GM21423 (cell line): ENCODE measurements at regions not wholly inside any gene's neighbourhood (a gene's known extent, or its start where the extent isn't known, plus 50 kb on each side); places are given as distances from the start of the nearest gene placed in this dataset.
"Not testable (repeated sequence)": the region's sequence is repeated elsewhere in the genome, so short reads cannot be mapped to it uniquely, and the experiment has no call there.

Source experiments
- ATAC-seq: cut with Tn5 transposase; IDR thresholded peaks from one replicate; pipeline ENCODE4 v1.9.1; 2021; ENCODE audit warnings: mild to moderate bottlenecking, moderate library complexity; ENCODE audit not compliant: unreplicated experiment

DNA sequence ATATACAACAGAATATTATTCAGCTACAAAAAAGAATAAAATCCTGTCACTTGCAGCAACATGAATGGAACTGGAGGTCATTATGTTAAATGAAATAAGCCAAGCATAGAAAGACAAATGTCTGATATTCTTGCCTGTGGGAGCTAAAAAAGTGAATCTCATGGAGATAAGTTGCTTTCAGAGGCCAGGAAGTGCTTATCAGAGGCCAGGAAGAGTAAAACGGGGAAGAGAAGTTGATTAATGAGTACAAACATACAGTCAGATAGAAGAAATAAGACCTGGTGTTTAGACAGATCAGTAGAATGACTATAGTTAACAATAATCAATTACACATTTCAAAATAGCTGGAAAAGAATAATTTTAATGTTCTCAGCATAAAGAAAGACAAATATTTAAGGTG lies 54.4 kb upstream of the CPHXL start:
- no peak for ATAC-seq

DNA sequence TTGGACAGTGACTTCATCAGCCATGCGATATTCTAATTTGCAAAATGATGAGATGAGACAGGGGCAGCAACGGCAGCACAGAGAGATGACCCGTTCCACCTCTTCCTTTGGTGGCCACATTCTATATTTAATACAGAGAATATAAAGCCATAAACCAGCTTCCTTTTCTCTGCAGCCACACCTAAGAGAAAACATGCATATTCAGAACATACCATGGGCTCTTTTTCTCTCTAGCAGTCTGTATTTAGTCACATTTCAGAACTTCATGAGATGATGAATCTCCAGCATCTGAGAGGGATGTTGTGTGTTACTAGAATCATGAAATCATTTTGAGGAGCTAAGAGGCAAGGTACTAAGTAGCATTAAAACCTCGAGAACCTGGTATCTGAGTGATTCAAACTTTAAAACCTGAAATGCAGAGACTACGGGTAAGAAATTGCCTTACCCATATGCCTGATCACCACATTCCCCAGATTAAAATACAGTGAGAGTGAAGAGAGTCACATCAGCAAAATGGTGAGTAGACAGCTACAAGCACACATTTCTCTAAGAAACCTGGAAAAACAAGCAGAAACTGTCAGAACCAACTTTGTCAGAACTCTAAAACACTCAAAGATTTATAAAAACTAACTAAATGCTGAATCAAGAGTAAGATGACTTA lies 55.5 kb upstream of the CPHXL start:
- no peak for ATAC-seq

DNA sequence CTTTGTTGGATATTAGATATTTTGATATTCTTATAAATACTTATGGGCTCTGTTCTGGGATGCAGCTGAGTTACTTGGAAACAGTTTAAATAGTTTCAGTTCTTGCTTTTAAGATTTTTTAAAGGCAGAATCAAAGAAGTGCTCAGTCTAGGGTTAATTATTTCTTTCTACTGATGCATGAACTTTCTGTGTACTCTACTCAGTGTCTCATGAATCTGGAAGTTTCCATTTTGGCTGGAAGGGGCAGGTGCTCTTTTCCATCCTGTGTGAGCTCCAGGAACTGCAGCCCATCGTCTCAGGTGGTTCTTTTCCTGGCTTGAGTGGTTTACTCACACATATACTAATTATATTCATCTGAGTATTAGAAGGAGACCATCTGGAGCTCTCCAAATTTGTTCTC lies 61.1 kb upstream of the CPHXL start:
- ATAC-seq = peak; percentile 59

DNA sequence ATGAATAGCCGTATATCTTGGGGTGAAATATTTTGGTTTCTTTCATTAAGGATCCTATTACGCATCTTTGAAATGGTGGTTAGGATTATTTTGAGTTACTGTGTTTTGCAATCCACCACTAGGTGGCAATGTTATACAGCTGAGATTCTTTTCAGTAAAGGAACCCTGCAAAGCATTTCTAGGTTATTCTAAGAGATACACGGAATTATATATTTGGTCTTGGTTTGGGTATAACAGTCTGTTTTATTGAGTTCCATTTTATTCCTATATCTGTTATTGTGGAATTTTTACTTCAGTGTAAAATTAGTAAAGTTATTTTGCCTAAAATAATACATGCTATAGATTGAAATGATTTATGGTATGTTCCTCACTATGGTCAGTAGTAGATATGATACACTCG lies 62.9 kb upstream of the CPHXL start:
- peak; percentile 58 for ATAC-seq

DNA sequence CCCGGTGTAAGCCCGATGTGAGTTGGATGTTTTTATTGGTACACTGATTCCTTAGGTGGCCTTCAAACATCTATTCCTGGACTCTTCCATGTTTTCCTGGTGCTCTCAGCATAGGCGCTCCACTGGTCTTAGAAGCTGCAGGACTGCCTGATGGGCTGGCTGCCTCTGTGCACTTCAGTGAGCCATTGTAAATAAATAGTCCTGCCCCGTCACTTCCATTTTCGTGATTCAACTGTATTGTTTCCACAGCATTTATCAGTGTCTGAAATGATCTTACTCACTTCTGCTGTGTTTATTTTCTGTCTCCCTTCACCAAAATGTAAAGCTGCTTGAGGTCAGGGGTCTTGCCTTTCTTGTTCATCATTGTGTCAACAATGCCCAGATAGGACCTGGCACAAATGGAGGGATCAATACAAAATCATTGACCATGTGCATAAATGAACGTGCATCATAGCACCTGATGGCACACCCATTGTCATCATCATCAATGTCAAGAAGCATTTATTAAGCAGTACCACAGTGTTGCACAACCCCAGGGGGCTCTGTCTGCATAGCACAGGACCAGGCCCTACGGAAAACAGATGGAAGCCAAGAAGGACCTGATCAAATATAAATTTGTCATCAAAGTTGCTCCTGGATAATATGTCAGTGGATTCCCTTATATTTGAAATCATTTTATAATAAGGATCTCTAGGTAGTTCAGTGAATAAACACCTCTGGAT lies 66.6 kb upstream of the CPHXL start:
- no peak for ATAC-seq

DNA sequence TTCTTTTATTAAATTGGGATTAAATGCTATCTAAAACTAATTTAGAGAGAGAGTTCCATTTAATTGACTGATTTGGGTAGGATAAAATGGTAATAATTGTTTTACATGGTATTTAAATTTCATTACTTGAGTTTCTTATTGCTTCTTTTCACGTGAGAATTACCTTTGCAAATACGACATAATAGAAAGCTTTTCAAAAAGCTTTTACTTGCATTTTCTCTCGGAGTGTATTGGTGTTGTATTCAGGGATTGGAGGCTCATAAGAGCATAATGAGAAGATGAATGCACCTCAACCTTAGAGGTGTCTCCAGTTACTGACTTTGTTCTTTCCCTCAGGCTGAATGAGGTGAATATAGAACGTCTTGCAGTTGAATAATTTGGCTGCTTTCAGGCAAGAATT lies 67.4 kb upstream of the CPHXL start:
- ATAC-seq = no peak

DNA sequence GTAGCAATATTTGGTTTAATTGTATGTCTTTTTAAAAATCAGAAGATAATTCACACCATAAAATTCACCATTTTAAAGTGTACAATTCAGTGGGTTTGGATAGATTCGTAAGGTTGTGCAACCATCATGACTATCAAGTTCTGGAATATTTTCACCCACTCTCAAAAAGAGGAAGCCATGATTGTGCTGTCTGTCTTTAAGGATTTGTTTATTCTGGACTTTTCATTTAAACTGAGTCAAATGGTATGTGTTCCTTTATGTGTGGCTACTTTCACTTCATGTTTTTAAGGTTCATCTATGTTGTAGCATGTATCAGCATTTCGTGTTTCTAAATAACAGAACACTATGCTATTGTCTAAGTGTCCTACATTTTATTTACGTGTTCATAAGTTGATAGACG lies 68.1 kb upstream of the CPHXL start:
- ATAC-seq = no peak

DNA sequence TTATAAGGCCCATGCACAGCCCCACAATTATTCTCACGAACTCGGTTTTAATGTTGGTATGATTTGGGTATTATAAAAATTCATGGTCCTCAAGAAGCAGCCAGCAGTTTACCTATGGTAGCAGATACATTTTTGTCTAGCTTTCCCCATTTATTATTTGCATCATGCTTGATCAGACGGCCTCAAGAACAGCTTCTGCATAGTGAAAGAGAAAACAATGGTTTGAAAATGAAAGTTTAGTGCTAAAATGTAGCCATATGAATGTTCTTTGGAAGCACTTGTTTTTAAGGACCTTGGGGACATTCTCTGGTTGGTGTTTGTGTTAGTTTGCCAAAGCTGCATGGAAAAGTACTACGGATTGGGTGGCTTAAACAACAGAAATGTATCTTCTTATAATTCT lies 72.4 kb upstream of the CPHXL start:
- no peak for ATAC-seq

DNA sequence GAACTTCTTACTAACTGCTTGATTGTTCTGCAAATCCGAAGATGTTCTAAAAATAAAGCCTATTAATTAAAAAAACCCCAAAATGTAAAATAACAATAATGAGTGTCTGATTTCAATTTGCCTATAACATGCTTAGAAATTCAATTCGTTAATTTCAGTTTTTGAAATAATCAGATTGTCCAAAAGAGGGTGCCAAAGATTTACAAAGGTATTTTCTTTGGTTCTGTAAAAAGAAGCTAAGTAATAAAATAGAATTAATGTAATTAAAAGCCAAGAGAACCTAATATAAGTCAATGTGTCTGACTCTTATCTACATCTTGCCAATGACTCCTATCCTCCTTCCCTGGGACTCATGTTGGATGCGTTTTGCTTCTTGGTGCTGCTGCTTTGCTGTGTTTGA lies 75.0 kb upstream of the CPHXL start:
- no peak for ATAC-seq

DNA sequence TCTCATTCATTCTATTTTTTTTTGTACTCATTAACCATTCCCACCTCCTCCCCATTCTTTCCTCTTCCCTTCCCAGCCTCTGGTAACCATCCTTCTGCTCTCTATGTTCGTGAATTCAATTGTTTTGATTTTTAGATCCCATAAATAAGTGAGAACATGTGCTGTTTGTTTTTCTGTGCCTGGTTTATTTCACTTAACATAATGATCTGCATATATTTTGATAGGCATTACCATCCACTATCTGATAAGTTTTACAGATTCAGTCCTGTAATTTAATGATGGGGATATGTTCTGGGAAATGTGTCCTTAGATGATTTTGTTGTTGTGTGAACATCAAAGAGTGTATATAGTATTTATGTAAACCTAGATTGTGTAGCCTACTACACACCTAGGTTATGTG lies 77.5 kb upstream of the CPHXL start:
- ATAC-seq = no peak

DNA sequence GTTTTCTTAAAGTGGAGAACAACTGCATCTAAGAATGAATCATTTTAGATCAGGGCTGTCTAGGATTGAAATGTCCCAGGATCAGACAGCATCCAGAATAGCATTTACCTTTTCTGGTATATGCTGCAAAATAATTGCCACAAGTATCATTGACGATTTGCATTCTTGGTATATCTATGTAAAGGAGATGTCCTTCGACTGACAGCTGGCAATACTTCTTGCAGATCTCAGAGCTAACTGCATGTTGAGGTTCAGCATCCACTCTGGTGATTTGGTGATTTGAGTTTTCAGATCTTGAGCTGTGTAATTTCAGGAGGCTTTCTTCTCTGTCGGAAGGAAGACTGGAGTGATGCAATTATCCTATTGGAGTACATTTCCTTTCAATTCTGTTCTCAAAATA lies 78.1 kb upstream of the CPHXL start:
- ATAC-seq = no peak

DNA sequence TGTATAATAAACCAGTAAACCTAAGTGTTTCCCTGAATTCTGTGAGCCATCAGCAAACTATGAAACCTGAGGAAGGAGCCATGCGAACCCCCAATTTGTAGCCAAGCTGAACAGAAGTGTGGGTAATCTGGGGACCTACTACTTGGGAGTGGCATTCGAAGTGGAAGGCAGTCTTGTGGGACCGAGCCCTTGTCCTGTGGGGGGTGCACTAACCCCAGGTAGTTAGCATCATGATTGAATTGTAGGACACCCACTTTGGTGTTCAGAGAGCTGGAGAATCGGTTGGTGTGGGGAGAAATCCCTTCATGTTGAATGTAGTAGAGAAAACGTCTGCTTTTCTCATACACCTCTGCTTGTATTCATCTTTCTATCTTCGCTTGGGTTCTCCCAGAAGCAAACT lies 79.7 kb upstream of the CPHXL start:
- no peak for ATAC-seq

DNA sequence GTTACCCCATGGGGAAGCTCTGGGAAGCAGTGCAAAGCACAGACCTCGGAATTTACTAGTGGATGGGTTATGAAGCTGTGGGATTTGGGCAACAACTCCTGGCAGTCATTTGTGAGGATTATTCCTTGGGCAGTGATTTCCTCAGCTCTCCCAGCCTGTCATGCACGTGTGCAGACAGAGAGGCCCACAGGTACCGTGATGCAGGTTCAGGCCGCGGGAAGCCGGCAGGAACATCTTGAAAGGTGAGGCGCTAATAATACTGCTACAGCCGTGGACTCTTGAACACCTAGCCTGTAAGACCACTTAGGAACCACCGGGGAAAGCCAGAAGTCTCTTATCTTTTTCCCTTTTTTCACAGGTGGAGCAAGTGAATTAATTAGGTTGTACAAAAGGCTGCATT lies 80.2 kb upstream of the CPHXL start:
- no peak for ATAC-seq

DNA sequence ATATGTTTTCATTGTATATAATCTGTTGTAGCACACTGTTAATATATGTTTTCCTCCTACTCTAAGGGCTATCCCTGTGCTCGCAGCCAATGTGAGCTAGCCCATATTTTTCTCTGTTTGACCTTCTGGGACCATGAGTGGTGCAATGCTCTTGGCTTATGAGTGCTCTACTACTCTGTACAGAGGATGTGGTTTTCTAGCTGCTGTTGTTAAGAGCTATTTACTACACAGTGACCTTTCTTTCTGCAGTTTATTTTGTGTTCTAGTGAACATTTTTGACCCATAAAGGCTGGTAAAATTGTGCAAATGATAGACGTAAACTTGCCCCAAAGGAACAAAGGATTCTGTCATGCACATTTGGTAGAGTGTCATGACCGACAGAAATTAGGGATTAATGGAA lies 84.1 kb upstream of the CPHXL start:
- ATAC-seq = no peak

DNA sequence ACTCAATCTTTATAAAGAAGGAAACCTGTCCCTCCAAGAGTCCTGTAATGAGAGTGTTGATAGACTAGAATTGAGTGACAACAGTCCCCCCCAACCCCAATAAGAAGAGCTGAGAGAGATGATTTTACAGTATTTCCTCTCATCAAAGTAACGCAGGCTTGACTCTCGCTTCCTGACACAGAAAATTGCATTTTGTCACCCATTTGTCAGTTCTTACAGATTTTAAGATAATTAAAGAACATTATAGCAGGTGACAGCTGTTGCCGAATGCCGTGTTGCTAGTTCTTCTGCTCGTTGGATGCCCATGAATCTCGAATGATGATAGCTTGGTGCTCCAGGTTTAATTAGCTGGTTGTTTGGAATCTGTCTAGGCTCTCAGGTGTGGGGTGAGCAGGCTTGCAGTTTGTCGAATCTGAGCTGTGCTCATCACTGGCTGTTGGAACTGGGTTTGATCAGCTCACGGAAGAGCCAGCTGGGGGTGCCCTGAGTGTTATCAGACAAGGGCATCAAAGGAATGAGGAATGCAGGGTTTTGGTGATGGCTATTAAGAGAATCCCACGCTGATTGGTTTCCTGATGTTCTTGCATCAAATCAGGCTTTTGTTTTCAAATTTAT lies 84.8 kb upstream of the CPHXL start:
- ATAC-seq = no peak

DNA sequence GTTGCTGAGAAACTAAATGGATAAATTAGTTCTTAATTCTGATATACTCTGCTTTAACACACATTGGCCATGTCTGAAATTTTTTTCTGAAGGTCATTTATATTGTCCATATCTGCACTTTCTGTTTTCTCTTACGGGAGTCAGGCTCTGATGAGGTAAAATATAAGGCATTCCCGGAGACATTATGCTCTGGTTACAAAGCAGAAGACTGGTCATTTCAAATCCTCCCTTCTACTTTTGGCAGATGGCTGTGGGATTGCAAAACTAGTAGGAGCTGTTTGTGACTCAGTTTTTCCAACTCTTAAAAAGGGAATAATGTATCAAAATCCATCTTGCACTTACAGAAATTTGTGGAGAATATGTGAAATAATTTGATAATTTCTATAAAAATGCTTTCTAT lies 92.2 kb upstream of the CPHXL start:
- no peak for ATAC-seq

DNA sequence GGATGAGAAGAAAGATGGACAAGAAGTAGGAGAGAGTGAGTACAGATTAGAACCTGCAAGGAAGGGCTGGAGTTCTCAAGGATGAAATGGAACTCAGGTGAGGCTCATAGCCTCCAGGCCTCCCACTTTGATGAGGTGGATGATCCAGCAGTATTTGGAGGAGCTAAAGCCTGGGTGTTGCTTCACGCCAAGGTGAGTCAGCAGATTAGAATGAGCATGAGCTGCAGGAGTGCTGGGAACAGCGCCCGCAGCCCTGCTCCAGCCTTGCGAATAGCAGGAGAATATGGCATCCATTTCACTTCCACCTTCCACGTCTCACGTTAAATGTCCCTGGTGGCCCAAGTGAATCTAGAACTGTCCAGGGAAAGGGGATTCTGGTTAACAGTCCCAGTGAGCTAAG lies 94.4 kb upstream of the CPHXL start:
- no peak for ATAC-seq

DNA sequence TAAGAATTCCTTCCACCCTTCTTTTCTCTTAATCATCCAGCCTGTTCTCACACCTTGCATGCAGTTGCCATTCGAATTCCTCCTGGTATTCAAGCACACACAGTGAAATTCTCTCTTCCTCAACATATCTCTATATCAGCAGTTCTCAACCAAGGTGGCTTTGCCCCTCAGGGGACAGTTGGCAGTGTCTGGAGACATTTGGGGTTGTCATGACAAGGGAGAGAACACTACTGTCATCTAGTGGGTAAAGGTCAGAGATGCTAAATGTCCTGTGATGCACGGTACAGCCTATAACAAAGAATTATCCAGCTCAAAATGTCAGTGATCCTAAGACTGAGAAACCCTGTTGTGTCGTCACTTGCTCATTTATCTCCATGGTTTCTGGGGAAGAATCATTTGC lies 94.8 kb upstream of the CPHXL start:
- ATAC-seq = no peak

DNA sequence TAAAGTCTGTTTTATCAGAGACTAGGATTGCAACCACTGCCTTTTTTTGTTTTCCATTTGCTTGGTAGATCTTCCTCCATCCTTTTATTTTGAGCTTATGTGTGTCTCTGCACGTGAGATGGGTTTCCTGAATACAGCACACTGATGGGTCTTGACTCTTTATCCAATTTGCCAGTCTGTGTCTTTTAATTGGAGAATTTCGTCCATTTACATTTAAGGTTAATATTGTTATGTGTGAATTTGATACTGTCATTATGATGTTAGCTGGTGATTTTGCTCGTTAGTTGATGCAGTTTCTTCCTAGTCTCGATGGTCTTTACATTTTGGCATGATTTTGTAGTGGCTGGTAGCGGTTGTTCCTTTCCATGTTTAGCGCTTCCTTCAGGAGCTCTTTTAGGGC lies 99.5 kb upstream of the CPHXL start:
- ATAC-seq = not testable (repeated sequence)

DNA sequence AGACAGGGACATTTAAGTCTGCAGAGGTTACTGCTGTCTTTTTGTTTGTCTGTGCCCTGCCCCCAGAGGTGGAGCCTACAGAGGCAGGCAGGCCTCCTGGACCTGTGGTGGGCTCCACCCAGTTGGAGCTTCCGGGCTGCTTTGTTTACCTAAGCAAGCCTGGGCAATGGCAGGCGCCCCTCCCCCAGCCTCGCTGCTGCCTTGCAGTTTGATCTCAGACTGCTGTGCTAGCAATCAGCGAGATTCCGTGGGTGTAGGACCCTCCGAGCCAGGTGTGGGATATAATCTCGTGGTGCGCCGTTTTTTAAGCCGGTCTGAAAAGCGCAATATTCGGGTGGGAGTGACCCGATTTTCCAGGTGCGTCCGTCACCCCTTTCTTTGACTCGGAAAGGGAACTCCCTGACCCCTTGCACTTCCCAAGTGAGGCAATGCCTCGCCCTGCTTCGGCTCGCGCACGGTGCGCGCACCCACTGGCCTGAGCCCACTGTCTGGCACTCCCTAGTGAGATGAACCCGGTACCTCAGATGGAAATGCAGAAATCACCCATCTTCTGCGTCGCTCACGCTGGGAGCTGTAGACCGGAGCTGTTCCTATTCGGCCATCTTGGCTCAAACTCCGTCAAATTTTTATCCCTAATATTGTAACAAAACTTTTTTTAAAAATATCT lies 101.2 kb upstream of the CPHXL start:
- ATAC-seq = not testable (repeated sequence)

DNA sequence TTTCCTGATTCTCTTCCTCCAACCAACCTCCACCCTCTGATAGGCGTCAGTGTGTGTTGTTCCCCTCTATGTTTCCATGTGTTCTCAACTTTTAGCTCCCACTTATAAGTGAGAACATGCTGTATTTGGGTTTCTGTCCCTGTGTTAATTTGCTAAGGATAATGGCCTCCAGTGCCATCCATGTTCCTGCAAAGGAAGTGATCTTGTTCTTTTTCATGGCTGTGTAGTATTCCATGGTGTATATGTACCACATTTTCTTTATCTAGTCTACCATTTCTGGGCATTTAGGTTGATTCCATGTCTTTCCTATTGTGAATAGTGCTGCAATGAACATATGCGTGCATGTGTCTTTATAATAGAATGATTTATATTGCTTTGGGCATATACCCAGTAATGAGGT lies 107.1 kb upstream of the CPHXL start:
- not testable (repeated sequence) for ATAC-seq
